ENCODE measurements at regions not wholly inside any gene's neighbourhood (a gene's known extent, or its start where the extent isn't known, plus 50 kb on each side); places are given as distances from the start of the nearest gene placed in this dataset.
"Not testable (repeated sequence)": the region's sequence is repeated elsewhere in the genome, so short reads cannot be mapped to it uniquely, and the experiment has no call there.

- no peak for DNase-seq
Observed at GRCh38 chrX:150167482-150168324, 195.4 kb upstream of the MAMLD1 start.

- no peak for DNase-seq
Observed at GRCh38 chrX:150182161-150182560, 181.0 kb upstream of the MAMLD1 start.

DNA sequence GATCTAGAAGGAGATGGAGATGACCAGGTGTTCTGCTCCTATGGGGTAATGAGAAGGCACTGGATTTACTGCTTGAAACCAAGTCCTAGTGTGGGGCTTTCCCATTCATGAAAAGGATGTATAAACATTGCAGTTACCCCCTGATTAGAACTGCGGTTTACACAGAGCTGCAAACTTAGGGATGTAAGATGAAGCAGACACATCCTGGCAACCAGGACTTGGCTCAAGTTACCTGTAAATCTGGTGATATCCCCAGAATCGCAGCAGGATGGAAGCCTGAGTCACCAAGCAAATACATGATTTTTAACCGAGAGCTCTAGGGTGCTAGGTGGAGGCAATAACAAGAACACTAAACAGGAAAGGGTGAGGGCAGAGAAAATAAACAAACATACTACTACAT lies 178.6 kb upstream of the MAMLD1 start:
- no peak for DNase-seq

GRCh38 chrX:150185766-150186165 lies 177.4 kb upstream of the MAMLD1 start:
- no peak for DNase-seq

DNA sequence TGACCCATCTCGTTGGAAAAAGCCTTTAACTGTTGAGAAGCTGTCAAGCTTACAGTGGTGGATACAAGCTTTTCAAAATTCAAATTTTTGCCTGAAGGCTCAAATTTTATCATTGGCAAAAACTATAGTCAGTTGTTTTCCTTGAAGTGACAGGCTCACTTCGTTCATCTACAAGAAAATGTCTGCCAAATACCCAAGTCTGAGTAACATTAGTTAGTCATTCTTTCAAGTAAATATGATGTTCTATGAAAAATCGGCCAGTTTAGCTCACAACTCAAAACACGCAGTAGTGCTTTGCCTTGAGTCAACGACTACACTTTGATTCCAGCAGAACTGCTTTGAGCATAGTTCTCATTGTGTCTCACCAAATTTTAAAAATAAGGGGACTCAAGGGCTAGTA lies 170.3 kb upstream of the MAMLD1 start:
- no peak for DNase-seq

- no peak for DNase-seq
Observed at GRCh38 chrX:150196285-150196684, 166.8 kb upstream of the MAMLD1 start.

DNA sequence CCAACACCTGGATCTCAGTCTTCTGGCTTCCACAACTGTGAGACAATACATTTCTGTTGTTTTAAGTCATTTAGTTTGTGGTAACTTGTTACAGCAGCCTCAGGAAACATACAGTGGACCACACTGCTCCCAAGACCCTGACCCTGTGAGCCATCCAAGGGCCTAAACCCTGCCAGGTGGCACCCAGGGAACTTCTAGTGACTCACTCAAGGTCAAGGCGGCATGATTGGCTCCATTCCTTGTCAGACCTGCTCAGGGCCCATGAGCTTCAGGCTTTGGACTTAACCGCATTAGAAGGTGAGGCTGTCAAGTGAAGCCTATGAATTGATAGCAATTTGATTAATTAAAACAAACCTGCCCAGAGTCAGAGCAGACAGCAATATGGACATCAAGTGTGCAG lies 165.7 kb upstream of the MAMLD1 start:
- DNase-seq, result no peak

DNA sequence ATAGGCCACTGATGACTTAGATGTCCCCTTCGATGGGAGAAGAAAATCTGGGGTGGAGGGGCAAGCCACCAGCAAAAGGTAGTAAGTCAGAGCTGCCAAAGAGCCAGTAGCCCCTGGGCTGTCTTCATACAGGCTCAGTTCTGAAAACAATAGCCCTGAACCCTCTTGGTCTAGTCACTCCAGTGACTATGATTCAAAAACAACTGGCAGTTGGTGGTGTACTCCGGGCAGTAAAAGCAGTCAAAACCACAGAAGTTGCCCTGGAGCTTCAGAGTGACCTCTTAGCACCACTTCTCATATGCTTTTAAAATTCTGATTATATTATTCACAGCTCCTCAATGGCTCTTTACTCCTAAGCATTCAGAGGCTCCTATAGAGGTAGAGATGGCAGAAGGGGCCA lies 164.3 kb upstream of the MAMLD1 start:
- no peak for DNase-seq

DNA sequence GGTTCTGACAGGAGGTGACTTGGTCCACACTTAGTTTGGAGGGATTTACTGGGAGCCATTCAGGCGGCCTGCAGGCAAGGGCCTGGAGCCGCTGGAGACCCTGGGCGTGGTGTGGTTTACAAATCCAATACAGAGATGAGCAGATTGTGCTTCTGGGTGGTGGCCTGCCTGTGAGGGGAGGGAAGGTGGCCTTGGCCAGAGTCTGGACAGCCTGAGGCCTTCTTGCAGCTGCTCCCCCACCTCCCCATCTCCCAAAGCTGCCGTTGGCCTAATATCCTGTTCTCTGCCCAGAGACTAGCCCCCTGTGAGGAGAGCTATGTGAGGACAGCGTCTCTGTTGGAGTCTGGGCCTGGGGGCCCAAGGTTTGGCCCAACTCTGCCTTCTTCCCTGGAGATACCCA lies 163.9 kb upstream of the MAMLD1 start:
- DNase-seq, result no peak

- no peak for DNase-seq
Observed at GRCh38 chrX:150199803-150200202, 163.3 kb upstream of the MAMLD1 start.

GRCh38 chrX:150200361-150200760 lies 162.8 kb upstream of the MAMLD1 start:
- DNase-seq, result no peak

DNA sequence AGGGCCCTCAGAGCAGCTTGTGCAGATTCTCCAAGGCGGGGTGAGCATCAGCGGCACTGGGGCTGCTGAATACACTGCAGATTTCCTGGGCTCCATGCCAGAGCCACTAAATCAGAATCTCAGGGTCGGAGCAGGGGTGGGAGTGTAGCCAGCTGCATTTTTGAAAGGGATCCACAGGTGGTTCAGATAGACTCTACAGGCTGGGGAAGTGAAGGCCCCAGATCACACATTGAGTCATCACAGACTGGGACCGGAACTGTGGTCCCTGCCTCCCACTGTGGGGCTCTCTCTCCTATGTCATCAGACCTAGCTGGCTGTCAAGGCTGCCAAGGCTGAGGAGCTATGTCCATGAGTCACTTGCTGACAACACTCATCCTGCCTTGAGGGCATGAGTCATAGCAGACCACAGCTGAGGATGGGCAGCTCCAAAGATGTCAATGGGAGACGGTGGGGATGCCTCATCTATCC lies 162.3 kb upstream of the MAMLD1 start:
- no peak for DNase-seq

GRCh38 chrX:150201391-150201790 lies 161.7 kb upstream of the MAMLD1 start:
- DNase-seq, result no peak

GRCh38 chrX:150201841-150202240 lies 161.3 kb upstream of the MAMLD1 start:
- DNase-seq, result no peak

- DNase-seq, result no peak
Observed at GRCh38 chrX:150202641-150203247, 160.4 kb upstream of the MAMLD1 start.

DNA sequence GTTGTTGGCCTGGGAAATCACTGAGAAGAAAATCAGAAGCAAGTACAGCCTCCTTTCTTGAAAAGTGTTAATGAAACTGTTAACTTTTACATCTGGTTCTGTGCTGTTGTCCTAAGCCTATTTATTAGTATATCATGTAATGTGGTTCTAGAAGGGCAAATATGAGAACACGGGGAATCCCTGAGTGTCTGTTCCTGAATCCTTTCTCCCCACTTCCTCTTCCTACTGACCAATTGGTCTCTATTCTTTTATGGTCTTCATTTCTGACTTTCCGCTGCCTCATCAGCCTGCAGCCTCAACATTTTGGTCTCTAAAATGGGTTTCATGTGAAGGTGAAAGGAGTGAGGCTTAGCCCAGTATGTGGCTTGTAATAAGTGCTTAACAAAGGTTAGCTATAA lies 159.9 kb upstream of the MAMLD1 start:
- DNase-seq, result no peak

DNA sequence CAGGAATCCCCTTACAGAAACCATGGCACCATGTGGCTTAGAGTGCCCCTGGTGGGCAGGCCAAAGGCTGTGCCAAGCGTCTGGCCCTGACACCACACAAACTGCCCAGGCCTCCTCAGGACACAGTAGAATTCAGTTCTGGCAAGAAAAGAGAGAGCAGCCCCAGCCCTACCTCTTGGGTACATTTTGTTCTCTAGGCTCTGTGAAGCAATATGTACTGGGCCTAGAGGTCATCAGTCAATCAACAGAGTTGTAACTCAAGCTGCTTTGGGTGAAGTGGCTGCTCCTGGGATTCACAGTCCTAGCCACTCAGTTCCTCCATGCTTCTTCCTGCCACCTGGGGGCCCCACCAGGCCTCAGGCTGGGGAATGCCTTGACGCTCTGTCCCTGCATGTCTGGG lies 158.1 kb upstream of the MAMLD1 start:
- no peak for DNase-seq

DNA sequence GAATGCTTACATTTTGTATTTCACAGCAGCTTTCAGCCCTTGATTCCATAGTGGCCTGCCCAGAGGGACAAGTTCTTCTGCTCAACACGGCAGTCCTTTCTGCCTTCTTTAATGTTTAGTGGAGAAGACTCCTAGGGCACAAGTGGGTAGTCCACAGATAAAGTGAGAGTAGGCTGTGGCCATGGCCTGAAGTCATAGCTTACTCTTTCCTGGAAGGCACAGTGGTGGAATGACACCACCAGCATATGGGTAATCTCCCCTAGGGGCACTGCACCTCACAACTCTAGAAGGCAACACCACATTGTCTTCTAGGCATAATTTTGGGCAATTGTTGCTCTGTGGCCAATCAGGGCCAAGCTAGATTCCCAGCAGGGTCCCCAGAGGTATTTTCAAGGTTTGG lies 155.4 kb upstream of the MAMLD1 start:
- no peak for DNase-seq

GRCh38 chrX:150211988-150212387 lies 151.1 kb upstream of the MAMLD1 start:
- DNase-seq, result no peak

DNA sequence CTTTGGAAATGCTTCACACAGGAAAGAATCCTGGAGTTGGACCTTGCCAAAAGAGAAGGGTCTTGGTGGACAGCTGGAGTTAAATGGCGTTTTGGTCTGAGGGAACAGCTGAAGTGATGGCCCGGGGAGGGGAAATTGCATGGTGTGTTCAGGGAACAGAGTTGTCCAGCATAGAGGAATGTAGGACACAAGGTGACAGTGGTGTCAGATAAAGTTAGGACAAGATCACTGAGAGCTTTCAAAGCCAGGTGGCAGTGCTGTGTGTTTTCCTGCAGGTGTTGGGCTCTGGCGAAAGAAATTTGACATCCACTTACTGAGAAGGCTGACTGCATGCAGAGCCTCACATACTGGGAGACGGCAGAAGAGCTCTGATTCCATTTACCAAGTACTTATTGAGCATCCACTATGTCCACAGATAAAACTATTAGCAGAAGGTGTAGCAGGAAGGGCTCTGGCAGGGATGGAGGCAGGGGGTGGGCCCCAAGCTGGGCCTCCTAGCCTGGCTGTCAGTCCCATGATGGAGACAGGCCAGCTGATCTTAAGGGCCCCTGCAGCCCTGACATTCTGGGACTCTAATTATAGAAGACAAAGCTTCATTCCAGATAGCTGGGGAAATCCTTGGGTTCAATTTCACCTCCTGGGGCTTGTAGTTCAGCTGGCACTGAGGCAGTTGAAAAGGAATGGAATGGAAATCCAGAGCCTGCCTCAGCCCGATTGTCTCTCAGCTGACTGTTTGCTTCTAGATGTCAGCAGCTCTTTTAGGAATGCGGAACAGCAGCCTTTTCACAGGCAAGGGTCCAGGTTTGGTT lies 150.2 kb upstream of the MAMLD1 start:
- no peak for DNase-seq

DNA sequence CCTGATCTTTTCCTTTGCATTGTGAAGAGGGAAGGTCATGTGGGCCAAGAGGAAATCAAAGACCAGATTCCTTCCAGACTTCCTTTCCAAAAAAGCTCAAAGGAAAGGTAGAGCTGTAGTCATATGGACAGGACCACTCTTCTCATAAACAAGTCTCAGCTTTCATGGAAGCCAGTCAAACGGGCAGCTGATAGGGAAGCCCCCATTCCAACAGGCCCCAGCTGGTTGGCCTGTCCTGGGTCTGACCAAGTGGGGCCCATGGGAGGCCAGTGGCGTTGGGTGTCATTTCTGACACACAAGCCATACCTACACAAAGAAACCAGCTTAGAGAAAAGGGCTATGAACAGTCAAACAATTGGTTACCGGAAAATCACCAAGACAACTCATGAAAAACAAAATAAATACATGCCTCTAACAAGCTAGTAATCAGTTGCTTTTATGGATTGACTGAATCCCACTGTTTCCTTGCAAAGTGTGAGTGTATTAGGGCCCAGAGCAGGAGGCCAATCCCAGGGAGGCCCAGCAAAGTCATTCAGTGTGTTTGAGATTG lies 149.6 kb upstream of the MAMLD1 start:
- DNase-seq, result no peak

DNA sequence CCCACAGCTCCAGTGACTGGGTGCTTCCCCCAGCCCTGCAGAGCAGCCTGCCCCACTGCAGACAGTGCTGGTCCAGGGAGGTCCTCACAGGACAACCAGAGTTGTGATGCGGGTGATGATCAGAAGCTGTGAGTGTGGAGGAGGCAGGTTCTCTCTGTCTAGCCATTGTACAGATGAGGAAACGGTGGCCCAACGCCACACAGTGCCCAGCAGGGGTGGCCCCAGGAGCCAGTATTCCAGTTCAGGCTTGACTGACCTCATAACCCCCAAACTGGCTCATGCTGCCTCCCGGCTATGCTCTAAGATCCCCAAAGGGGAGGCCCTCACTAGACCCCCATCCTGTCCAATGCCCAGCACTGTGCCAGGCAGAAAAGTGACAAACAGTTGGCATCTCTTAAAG lies 147.1 kb upstream of the MAMLD1 start:
- not testable (repeated sequence) for DNase-seq

GRCh38 chrX:150216716-150217115 lies 146.4 kb upstream of the MAMLD1 start:
- DNase-seq, result no peak
